H1 (cell line): ENCODE measurements at regions not wholly inside any gene's neighbourhood (a gene's known extent, or its start where the extent isn't known, plus 50 kb on each side); places are given as distances from the start of the nearest gene placed in this dataset.

Experiments used
- CEBPB ChIP-seq: IDR thresholded peaks from 2 replicates; pipeline ENCODE4 v1.6.1; 2012; ENCODE audit warnings: low read depth, low read length
- KDM4A ChIP-seq: IDR thresholded peaks from one replicate; pipeline ENCODE4 v1.7.1; 2012; ENCODE audit warnings: low read depth, mild to moderate bottlenecking, moderate library complexity, low read length, inconsistent platforms; ENCODE audit not compliant: severe bottlenecking
- RAD21 ChIP-seq, 2 experiments: IDR thresholded peaks in 1 of 2; conservative IDR thresholded peaks in 1 of 2; 2 replicates each; pipeline ENCODE4 v1.6.1; 2011; ENCODE audit warnings: low read depth in 2 of 2, low read length in 2 of 2, improper control_type of control experiment in 1 of 2, inconsistent platforms in 1 of 2, mild to moderate bottlenecking in 1 of 2, moderate library complexity in 1 of 2
- RBBP5 ChIP-seq: IDR thresholded peaks from 2 replicates; pipeline ENCODE4 v1.7.1; 2012; ENCODE audit warnings: low read depth, mild to moderate bottlenecking, inconsistent platforms, low read length, moderate library complexity, borderline replicate concordance
- RNF2 ChIP-seq: fragments of 200-900, 300-1000 bp; sonication (generic); IDR thresholded peaks from 2 replicates; pipeline ENCODE4 v1.7.1; 2016; ENCODE audit warnings: borderline replicate concordance, low read depth, mild to moderate bottlenecking, antibody characterized with exemption, low read length; ENCODE audit not compliant: poor library complexity, severe bottlenecking; ENCODE audit errors: missing control alignments
- SIX5 ChIP-seq: IDR thresholded peaks from 2 replicates; pipeline ENCODE4 v1.6.1; 2011; ENCODE audit warnings: mild to moderate bottlenecking, low read depth, low read length
- SP2 ChIP-seq: IDR thresholded peaks from 2 replicates; pipeline ENCODE4 v1.6.1; 2012; ENCODE audit warnings: mild to moderate bottlenecking, low read length, inconsistent platforms
- TEAD4 ChIP-seq: IDR thresholded peaks from 2 replicates; pipeline ENCODE4 v1.6.1; 2012; ENCODE audit warnings: low read depth, low read length, inconsistent platforms, mixed read lengths
- TF ChIP-seq, protein P1 (sequence below): fragments of 300-600 bp; sonication (generic); IDR thresholded peaks from 2 replicates; pipeline ENCODE4 v1.7.1; 2012; ENCODE audit warnings: low read length, moderate library complexity, mild to moderate bottlenecking, inconsistent platforms; ENCODE audit not compliant: insufficient replicate concordance

DNA sequence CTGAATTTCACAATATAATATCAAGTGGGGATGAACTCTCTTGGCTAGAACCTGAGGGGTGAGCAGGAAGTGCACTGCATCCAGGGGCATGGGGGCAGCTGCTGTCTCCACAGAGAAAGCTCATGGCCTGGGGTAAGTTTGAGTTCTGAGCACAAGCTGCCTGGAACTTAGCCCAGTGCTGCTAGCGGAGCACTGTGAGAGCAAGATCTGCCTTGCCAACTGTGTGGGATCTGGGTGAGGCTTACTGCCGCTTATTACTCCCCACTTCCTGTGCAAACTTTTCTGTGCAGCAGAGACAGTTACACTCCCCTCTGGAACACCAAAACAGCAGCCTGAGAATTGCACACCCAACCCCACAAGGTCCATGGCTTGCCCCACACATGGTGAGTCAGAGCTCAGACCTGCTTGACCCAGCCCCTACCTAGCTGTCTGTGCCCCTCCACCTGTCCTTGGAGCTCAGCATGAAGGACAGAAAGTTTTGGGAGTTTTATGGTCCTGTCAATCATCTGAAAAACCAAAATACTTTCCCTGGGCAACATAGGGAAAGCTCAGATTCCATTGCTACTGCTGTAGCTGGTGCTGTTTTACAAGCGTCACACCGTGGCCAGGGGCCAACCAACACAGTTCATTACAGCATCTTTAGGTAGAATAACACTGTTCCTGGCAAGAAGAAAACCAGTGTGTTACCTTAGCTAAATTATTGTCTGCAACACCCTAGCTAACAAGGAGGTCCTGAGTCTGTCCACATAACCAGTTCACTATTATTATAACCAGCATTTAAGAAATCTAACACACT lies 762.1 kb upstream of the NEGR1 start (continued):
- TF ChIP-seq RNF2 (no peak), SP2 (no peak), SIX5 (no peak), RBBP5 (no peak), KDM4A (no peak), TEAD4 (no peak), CEBPB (no peak), RAD21 (IDR thresholded peaks at IDR 0.05 in 1 of 2, conservative IDR thresholded peaks at IDR 0.05 in 1 of 2; ENCODE audit: low read depth in 2 of 2, low read length in 2 of 2) (no peak)
- TF ChIP-seq, protein P1, sequence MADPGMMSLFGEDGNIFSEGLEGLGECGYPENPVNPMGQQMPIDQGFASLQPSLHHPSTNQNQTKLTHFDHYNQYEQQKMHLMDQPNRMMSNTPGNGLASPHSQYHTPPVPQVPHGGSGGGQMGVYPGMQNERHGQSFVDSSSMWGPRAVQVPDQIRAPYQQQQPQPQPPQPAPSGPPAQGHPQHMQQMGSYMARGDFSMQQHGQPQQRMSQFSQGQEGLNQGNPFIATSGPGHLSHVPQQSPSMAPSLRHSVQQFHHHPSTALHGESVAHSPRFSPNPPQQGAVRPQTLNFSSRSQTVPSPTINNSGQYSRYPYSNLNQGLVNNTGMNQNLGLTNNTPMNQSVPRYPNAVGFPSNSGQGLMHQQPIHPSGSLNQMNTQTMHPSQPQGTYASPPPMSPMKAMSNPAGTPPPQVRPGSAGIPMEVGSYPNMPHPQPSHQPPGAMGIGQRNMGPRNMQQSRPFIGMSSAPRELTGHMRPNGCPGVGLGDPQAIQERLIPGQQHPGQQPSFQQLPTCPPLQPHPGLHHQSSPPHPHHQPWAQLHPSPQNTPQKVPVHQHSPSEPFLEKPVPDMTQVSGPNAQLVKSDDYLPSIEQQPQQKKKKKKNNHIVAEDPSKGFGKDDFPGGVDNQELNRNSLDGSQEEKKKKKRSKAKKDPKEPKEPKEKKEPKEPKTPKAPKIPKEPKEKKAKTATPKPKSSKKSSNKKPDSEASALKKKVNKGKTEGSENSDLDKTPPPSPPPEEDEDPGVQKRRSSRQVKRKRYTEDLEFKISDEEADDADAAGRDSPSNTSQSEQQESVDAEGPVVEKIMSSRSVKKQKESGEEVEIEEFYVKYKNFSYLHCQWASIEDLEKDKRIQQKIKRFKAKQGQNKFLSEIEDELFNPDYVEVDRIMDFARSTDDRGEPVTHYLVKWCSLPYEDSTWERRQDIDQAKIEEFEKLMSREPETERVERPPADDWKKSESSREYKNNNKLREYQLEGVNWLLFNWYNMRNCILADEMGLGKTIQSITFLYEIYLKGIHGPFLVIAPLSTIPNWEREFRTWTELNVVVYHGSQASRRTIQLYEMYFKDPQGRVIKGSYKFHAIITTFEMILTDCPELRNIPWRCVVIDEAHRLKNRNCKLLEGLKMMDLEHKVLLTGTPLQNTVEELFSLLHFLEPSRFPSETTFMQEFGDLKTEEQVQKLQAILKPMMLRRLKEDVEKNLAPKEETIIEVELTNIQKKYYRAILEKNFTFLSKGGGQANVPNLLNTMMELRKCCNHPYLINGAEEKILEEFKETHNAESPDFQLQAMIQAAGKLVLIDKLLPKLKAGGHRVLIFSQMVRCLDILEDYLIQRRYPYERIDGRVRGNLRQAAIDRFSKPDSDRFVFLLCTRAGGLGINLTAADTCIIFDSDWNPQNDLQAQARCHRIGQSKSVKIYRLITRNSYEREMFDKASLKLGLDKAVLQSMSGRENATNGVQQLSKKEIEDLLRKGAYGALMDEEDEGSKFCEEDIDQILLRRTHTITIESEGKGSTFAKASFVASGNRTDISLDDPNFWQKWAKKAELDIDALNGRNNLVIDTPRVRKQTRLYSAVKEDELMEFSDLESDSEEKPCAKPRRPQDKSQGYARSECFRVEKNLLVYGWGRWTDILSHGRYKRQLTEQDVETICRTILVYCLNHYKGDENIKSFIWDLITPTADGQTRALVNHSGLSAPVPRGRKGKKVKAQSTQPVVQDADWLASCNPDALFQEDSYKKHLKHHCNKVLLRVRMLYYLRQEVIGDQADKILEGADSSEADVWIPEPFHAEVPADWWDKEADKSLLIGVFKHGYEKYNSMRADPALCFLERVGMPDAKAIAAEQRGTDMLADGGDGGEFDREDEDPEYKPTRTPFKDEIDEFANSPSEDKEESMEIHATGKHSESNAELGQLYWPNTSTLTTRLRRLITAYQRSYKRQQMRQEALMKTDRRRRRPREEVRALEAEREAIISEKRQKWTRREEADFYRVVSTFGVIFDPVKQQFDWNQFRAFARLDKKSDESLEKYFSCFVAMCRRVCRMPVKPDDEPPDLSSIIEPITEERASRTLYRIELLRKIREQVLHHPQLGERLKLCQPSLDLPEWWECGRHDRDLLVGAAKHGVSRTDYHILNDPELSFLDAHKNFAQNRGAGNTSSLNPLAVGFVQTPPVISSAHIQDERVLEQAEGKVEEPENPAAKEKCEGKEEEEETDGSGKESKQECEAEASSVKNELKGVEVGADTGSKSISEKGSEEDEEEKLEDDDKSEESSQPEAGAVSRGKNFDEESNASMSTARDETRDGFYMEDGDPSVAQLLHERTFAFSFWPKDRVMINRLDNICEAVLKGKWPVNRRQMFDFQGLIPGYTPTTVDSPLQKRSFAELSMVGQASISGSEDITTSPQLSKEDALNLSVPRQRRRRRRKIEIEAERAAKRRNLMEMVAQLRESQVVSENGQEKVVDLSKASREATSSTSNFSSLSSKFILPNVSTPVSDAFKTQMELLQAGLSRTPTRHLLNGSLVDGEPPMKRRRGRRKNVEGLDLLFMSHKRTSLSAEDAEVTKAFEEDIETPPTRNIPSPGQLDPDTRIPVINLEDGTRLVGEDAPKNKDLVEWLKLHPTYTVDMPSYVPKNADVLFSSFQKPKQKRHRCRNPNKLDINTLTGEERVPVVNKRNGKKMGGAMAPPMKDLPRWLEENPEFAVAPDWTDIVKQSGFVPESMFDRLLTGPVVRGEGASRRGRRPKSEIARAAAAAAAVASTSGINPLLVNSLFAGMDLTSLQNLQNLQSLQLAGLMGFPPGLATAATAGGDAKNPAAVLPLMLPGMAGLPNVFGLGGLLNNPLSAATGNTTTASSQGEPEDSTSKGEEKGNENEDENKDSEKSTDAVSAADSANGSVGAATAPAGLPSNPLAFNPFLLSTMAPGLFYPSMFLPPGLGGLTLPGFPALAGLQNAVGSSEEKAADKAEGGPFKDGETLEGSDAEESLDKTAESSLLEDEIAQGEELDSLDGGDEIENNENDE = no peak
- TF ChIP-seq, all 59 proteins: peak for 0
